GM18861 (cell line): ENCODE measurements at regions not wholly inside any gene's neighbourhood (a gene's known extent, or its start where the extent isn't known, plus 50 kb on each side); places are given as distances from the start of the nearest gene placed in this dataset.

Experiments used
- ATAC-seq: cut with Tn5 transposase; IDR thresholded peaks from one replicate; pipeline ENCODE4 v1.9.1; 2021; ENCODE audit not compliant: unreplicated experiment

- ATAC-seq = no peak
These were observed 91.6 kb upstream of the CXCL12 start for GRCh38 chr10:44476409-44477045.

- ATAC-seq = no peak
These were observed 92.1 kb upstream of the CXCL12 start for GRCh38 chr10:44477046-44477425.

GRCh38 chr10:44478040-44478439, 93.1 kb upstream of the CXCL12 start:
- no peak for ATAC-seq

GRCh38 chr10:44478876-44479705, 94.2 kb upstream of the CXCL12 start:
- no peak for ATAC-seq

GRCh38 chr10:44492678-44493077, 107.8 kb upstream of the CXCL12 start:
- ATAC-seq = no peak

- ATAC-seq = no peak
These were observed 113.3 kb upstream of the CXCL12 start for GRCh38 chr10:44498222-44498621.

- no peak for ATAC-seq
These were observed 115.6 kb upstream of the CXCL12 start for GRCh38 chr10:44500451-44500850.

GRCh38 chr10:44506386-44506785, 121.5 kb upstream of the CXCL12 start:
- no peak for ATAC-seq

- ATAC-seq = no peak
These were observed 125.7 kb upstream of the CXCL12 start for GRCh38 chr10:44510379-44511115.

- ATAC-seq = no peak
These were observed 126.3 kb upstream of the CXCL12 start for GRCh38 chr10:44511166-44511565.

- ATAC-seq = no peak
These were observed 126.7 kb upstream of the CXCL12 start for GRCh38 chr10:44511601-44512000.

GRCh38 chr10:44512431-44513022, 127.6 kb upstream of the CXCL12 start:
- no peak for ATAC-seq

GRCh38 chr10:44513591-44513990, 128.7 kb upstream of the CXCL12 start:
- ATAC-seq = no peak

GRCh38 chr10:44516891-44517290, 132.0 kb upstream of the CXCL12 start:
- ATAC-seq = no peak

- ATAC-seq = no peak
These were observed 132.7 kb upstream of the CXCL12 start for GRCh38 chr10:44517635-44518034.

GRCh38 chr10:44519361-44519760, 134.5 kb upstream of the CXCL12 start:
- no peak for ATAC-seq

GRCh38 chr10:44520651-44521050, 135.8 kb upstream of the CXCL12 start:
- ATAC-seq = no peak

- no peak for ATAC-seq
These were observed 154.3 kb upstream of the CXCL12 start for GRCh38 chr10:44539178-44539577.

- no peak for ATAC-seq
These were observed 167.8 kb upstream of the CXCL12 start for GRCh38 chr10:44552726-44553125.

GRCh38 chr10:44557596-44558191, 172.8 kb upstream of the CXCL12 start:
- ATAC-seq = no peak

- ATAC-seq = no peak
These were observed 173.6 kb upstream of the CXCL12 start for GRCh38 chr10:44558521-44558920.
